ENCODE measurements at regions not wholly inside any gene's neighbourhood (a gene's known extent, or its start where the extent isn't known, plus 50 kb on each side); places are given as distances from the start of the nearest gene placed in this dataset.

DNA sequence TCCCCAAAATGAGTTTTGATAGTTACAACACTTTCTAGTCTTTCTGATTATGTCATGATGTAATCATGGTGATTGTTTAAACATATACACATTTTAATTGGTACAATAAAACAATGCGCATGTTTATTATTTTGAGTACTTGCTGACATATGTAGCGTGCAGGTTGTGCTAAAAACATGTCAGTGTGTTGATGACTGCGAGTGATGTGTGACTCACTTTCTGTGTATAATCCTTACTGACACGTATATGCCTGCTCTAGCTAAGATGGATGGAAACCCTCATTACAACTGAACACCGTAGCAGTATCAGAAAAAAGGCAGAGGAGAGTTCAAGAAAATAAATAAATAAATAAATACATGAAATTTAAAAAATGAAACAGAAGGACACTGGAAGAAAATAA lies 1552.4 kb upstream of the FLRT2 start:
- no peak for TF ChIP-seq POLR2A (IDR thresholded peaks at IDR 0.05; ENCODE audit: low read length)
- no peak for TF ChIP-seq GATA1 (IDR thresholded peaks at IDR 0.05; ENCODE audit: low read depth, low read length)

Data from erythroblast (primary cell).